ACC112 (cell line): ENCODE measurements at regions not wholly inside any gene's neighbourhood (a gene's known extent, or its start where the extent isn't known, plus 50 kb on each side); places are given as distances from the start of the nearest gene placed in this dataset.

Experiments
- H2AFZ ChIP-seq: fragments of 200-600 bp; sonication (generic); one replicate; pipeline ENCODE4 v1.6.0; 2017; ENCODE audit warnings: antibody characterized with exemption, low read length; ENCODE audit not compliant: unreplicated experiment
- H3K27ac ChIP-seq: fragments of 200-600 bp; sonication (generic); 2 replicates; pipeline ENCODE4 v1.5.1; 2014; ENCODE audit warnings: low read depth, mild to moderate bottlenecking, antibody characterized with exemption, low read length, moderate library complexity
- H3K27me3 ChIP-seq: fragments of 200-600 bp; sonication (generic); 2 replicates; pipeline ENCODE4 v1.6.1; 2014; ENCODE audit warnings: mild to moderate bottlenecking, antibody characterized with exemption, low read length, moderate library complexity, mixed read lengths; ENCODE audit not compliant: insufficient read depth
- H3K36me3 ChIP-seq: fragments of 200-600 bp; sonication (generic); 2 replicates; pipeline ENCODE4 v1.6.1; 2016; ENCODE audit warnings: mild to moderate bottlenecking, antibody characterized with exemption, low read length, moderate library complexity, mixed read lengths; ENCODE audit not compliant: insufficient read depth
- H3K4me1 ChIP-seq: fragments of 200-600 bp; sonication (generic); one replicate; pipeline ENCODE4 v1.6.1; 2016; ENCODE audit warnings: low read length, mixed read lengths; ENCODE audit not compliant: insufficient read depth, unreplicated experiment, control insufficient read depth
- H3K4me3 ChIP-seq: fragments of 200-600 bp; sonication (generic); 2 replicates; pipeline ENCODE4 v1.5.1; 2014; ENCODE audit warnings: mild to moderate bottlenecking, low read depth, low read length
- H3K79me2 ChIP-seq: fragments of 200-600 bp; sonication (generic); one replicate; pipeline ENCODE4 v1.6.0; 2016; ENCODE audit warnings: low read length; ENCODE audit not compliant: control insufficient read depth, unreplicated experiment, insufficient read depth

DNA sequence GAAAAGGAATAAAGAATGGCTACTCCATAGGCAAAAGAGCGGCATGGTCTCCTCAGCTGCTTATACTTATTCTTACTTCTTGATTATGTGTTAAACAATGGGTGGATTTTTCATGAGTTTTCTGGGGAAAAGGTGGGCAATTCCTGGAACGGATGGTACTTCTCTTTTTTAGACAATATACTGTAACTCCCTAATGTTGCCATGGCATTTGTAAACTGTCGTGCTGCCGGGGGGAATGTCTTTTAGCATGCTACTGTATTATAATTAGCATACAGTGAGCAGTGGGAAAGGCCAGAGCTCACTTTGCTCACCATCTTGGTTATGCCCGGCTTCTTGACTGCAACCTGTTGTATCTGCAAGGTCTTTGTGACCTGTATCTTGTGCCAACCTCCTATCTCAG is 372.1 kb upstream of the AKR1E2 start:
- H3K27me3 ChIP-seq: no peaks in the 10 kb centered on the region
- H3K36me3 ChIP-seq: no peaks in the 10 kb centered on the region
- no peak overlapping the region for H2AFZ ChIP-seq
- no peak overlapping the region for H3K4me3 ChIP-seq
- no peaks in the 10 kb centered on the region for H3K79me2 ChIP-seq
- no peak overlapping the region for H3K27ac ChIP-seq
- peaks cover 7% of the 10 kb centered on the region for H3K4me1 ChIP-seq

DNA sequence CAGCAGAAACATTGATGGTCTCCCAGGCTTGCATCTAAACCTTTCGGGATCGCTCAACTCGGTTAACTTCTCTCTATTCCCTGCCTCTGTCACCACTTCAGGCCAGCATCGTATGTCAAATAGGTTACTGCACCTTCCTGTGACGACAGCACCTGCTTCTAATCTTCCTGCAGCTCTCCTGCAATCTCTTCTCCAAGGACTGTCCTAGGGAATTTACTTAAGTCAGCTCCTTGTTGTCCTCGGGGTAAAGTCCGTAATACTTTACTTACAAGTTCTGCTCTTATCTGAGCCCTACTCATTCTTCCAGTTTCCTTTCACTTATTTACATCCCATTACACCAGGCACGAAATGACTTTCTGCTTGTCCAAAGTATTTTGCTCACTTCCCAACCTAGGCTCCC is 372.7 kb upstream of the AKR1E2 start:
- Histone ChIP-seq H3K4me3 (no peak overlapping the region), H3K79me2 (no peaks in the 10 kb centered on the region), H3K36me3 (no peaks in the 10 kb centered on the region), H3K4me1 (peaks cover 7% of the 10 kb centered on the region), H3K27ac (no peak overlapping the region), H2AFZ (no peak overlapping the region), H3K27me3 (no peaks in the 10 kb centered on the region)

DNA sequence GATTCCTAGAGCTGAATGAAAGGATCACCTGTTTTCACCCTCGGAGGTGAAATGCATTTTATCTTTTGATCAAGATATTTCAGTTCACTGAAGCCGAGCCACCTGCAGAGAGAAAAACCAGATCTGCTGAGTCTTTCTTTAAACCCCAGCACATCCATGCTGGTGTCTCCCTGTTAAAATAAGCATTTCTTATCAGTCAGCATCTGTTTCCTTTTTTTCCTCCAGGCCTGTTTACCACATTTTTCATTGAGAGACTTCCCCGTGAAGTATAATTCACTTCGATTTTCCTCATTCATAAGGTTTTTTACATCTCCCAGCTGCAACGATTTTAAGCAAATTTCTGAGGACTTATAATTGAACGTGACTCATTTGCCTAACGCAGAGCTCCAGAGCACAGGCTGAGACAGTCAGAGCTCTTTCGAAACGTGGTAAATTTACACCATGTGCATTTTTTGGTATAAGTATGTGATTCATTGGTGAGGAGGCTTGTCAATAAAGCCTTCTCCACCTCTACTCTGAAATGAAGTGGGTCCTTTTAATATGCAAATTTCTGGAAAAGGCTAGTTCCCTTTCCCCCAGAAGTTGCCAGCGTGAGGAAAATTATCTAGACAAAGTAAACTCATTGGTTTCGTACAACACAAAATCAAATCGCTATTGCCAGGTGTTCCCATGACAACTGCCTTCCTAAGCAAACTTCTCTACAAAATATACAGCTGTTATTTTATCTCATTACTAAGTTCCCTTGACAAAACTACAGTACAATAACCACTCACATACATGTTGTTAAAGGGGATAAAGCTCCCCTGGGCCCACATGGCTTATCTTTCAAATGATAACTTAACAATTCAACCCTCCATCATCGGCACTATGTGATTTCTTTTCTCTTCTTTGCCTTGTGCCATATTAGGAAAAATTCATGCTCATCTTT is 374.8 kb upstream of the AKR1E2 start:
- H2AFZ ChIP-seq: peak overlapping the region; percentile 77
- H3K4me1 ChIP-seq: peaks cover 7% of the 10 kb centered on the region
- H3K27ac ChIP-seq: peak overlapping the region; percentile 44
- no peaks in the 10 kb centered on the region for H3K79me2 ChIP-seq
- no peaks in the 10 kb centered on the region for H3K36me3 ChIP-seq
- no peaks in the 10 kb centered on the region for H3K27me3 ChIP-seq
- no peak overlapping the region; the same call in 1 of the 2 replicates for H3K4me3 ChIP-seq

DNA sequence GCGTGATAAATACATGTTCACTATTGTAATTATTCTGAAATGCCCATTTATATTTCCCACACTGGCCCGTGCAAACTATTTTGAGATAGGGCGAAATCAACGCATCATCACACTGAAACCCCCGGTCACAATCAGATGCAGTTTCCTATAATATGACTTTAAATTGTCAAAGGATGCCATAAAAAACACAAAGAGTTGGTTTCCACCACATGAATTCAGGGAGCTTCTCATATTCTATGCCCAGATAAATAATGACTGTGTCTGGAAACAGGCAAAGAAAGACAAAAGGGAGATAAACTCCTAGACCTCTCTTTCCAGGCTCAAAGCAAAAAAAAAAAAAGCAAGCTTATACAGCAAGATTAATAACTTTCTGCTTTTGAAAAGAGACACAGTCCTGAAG is 375.8 kb upstream of the AKR1E2 start:
- no peak overlapping the region for H2AFZ ChIP-seq
- peaks cover 7% of the 10 kb centered on the region for H3K4me1 ChIP-seq
- no peaks in the 10 kb centered on the region for H3K27me3 ChIP-seq
- H3K27ac ChIP-seq: no peak overlapping the region
- no peaks in the 10 kb centered on the region for H3K36me3 ChIP-seq
- no peak overlapping the region for H3K4me3 ChIP-seq
- no peaks in the 10 kb centered on the region for H3K79me2 ChIP-seq

DNA sequence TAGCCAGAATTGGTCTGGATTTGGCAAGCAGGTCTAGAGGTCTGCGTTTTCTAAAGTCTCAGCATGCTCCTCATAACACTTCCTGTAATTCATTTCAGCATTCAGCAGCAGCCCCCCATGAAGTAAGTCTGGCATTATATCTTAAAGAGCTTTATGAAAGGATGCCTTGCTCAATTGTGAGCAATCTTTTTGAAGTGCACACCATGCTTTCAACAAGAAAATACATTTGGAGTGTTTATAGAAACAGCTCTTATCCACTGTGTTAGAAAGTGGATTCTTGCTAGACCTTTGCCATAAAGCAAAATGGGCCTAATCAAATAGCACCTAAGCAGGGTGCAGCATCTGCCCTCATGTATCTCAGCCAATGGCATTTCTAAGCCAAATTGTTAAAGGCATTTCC is 378.0 kb upstream of the AKR1E2 start:
- Histone ChIP-seq H3K4me3 (no peak overlapping the region), H3K36me3 (no peaks in the 10 kb centered on the region), H3K4me1 (peaks cover 7% of the 10 kb centered on the region), H3K27me3 (no peaks in the 10 kb centered on the region), H2AFZ (no peak overlapping the region), H3K27ac (no peak overlapping the region), H3K79me2 (no peaks in the 10 kb centered on the region)

DNA sequence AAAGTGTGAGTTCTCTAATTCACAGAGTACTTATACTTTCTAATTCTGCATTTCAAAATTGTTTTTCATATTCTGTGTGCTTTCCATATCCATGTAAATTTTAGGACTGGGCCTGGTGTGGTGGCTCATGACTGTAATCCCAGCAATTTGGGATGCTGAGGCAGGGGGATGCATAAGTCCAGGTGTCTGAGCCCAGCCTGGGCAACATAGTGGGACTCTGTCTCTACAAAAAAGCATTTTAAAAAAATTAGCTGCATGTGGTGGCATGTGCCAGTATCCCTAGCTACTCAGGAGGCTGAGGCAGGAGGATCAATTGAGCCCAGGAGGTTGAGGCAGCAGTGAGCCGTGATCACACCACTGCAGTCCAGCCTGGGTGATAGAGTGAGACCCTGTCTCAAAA is 382.6 kb upstream of the AKR1E2 start:
- Histone ChIP-seq H3K79me2 (no peaks in the 10 kb centered on the region), H3K27ac (no peak overlapping the region), H3K4me3 (no peak overlapping the region), H3K27me3 (no peaks in the 10 kb centered on the region), H3K4me1 (no peaks in the 10 kb centered on the region), H2AFZ (no peak overlapping the region), H3K36me3 (no peaks in the 10 kb centered on the region)

DNA sequence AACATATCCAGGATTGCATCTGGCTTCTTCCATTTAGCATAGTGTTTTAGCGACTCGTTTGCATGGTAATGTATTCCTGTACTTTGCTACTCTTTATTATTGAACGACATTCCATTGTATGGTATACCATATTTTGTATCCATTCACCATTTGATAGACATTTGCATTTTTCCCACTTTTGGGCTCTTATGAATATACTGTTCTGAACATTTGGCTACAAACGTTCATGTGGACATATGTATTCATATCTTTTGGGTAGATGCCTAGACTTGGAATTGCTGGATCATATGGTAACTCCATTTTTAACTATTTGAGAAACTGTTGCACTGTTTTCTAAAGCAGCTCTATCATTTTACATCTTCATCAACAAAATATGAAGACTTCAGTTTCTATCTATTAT is 383.7 kb upstream of the AKR1E2 start:
- H3K4me3 ChIP-seq: no peak overlapping the region
- H3K36me3 ChIP-seq: no peaks in the 10 kb centered on the region
- no peaks in the 10 kb centered on the region for H3K79me2 ChIP-seq
- H2AFZ ChIP-seq: no peak overlapping the region
- no peaks in the 10 kb centered on the region for H3K27me3 ChIP-seq
- no peak overlapping the region for H3K27ac ChIP-seq
- H3K4me1 ChIP-seq: no peaks in the 10 kb centered on the region

DNA sequence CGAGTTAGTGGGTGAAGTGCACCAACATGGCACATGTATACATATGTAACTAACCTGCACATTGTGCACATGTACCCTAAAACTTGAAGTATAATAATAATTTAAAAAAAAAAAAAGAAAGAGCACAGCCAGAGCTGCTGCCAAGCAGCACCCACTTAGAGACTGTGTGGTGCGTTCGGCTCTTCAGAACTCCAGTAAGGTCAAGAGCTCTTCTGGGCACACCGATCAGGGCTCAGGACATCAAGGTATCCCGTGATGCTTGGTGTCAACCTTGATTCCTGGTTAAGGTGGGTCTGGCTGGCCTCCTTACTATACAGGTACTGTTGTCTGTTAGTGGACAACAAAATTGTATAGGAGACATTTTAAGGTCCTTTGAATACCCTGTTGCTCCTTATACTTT is 385.7 kb upstream of the AKR1E2 start:
- no peak overlapping the region for H3K4me3 ChIP-seq
- H2AFZ ChIP-seq: no peak overlapping the region
- H3K27ac ChIP-seq: no peak overlapping the region
- no peaks in the 10 kb centered on the region for H3K4me1 ChIP-seq
- H3K79me2 ChIP-seq: no peaks in the 10 kb centered on the region
- H3K27me3 ChIP-seq: no peaks in the 10 kb centered on the region
- H3K36me3 ChIP-seq: no peaks in the 10 kb centered on the region

DNA sequence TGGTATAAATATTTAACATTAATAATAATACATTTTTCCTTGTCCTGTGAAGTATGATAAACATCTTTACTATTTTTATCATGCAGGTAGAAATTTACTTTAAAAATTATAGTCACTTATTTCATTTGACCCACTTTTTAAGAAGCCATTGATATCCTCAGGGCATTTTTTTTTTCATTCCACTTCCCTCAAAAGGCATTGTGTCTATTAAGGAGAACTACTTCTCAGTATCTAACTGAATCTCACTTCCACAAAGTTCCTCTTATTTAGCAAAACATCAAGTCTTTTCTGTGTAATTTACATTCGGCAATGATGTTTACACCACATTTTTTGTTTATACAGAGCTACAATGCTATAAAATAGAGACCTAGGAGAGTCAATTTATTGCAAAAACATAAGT is 388.2 kb upstream of the AKR1E2 start:
- Histone ChIP-seq H3K4me1 (no peaks in the 10 kb centered on the region), H3K4me3 (no peak overlapping the region), H3K27me3 (no peaks in the 10 kb centered on the region), H3K36me3 (no peaks in the 10 kb centered on the region), H2AFZ (no peak overlapping the region), H3K79me2 (no peaks in the 10 kb centered on the region), H3K27ac (no peak overlapping the region)

DNA sequence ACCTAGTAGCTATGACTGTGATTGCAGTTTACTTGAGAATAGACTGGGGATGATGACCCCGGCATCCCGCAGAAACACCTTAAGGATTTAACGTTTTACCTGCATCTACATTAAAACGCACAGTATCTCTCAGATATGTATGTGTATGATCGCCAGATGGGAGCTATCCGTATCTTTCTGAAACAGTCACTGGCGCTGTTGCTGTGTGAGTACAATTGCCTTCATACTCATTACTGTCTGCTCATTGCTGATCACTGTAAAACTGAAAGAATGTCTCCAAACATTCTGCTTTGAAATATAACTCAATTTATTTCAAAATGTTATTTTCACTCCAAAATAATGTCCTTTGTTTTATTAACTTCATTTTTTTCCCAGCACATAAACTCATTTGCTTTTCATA is 388.9 kb upstream of the AKR1E2 start:
- Histone ChIP-seq H3K36me3 (no peaks in the 10 kb centered on the region), H3K27me3 (no peaks in the 10 kb centered on the region), H3K4me1 (no peaks in the 10 kb centered on the region), H3K79me2 (no peaks in the 10 kb centered on the region), H3K4me3 (no peak overlapping the region), H2AFZ (no peak overlapping the region), H3K27ac (no peak overlapping the region)

DNA sequence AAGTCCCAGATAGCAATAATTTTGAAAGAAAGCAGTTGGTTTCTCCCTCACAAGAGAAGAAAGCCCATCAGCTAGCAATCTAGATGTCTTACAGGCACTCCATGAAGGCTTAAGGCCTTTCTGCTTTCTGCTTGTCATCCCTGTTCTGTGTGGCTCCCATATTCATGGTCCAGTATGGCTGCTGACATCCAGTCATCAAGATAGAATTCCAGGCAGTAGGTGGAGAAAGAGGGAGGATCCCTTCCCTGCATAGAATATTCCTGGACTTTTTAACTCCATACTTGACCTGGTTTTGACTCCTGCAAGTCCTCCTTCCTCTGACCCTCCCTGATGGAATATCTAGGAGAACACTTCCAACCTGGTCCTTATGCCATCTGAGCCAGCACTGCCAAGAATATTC is 389.9 kb upstream of the AKR1E2 start:
- no peaks in the 10 kb centered on the region for H3K36me3 ChIP-seq
- H3K4me3 ChIP-seq: no peak overlapping the region
- no peaks in the 10 kb centered on the region for H3K27me3 ChIP-seq
- H3K27ac ChIP-seq: no peak overlapping the region
- no peaks in the 10 kb centered on the region for H3K79me2 ChIP-seq
- no peaks in the 10 kb centered on the region for H3K4me1 ChIP-seq
- no peak overlapping the region for H2AFZ ChIP-seq
